K562 (cell line): ENCODE measurements at regions not wholly inside any gene's neighbourhood (a gene's known extent, or its start where the extent isn't known, plus 50 kb on each side); places are given as distances from the start of the nearest gene placed in this dataset.

ENCODE experiments used
- ATAC-seq: fragments of 200-7000 bp; cut with Tn5 transposase; 3 replicates; pipeline ENCODE4 v1.9.1; 2020; ENCODE audit warnings: moderate library complexity
- BruUV-seq: library from RNA; stranded (reverse); fragments of 400-500 nt; replicated peaks from 2 replicates; lab custom pipeline; 2021; lab: Mats Ljungman, UMichigan
- CTCF ChIA-PET: fragments of 300-600 bp; formaldehyde crosslinking; extraction: SDS; loops from one replicate; lab custom pipeline; 2021; ENCODE audit warnings: low intra/inter-chr PET ratio; lab: Yijun Ruan, JAX
- POLR2A ChIA-PET: fragments of 300-600, 350-650 bp; sonication (Branson Sonifier 250); formaldehyde crosslinking; extraction: SDS; loops from one replicate; lab custom pipeline; 2021; ENCODE audit warnings: antibody characterized with exemption, inconsistent platforms; lab: Yijun Ruan, JAX
- DNase-seq, 4 experiments: peaks; one replicate each; pipeline versions ENCODE4 v3.0.0 to v3.0.0-alpha.2; 2011 to 2018; ENCODE audit warnings: low spot score in 3 of 4, mixed read lengths in 3 of 4; ENCODE audit errors: extremely low read depth in 1 of 4
- FAIRE-seq: peaks from 2 replicates; lab custom pipeline; 2011; peaks lifted over from hg19 to GRCh38; lab: Jason Lieb, UNC
- H2AFZ ChIP-seq: 2 replicates; pipeline ENCODE4 v1.6.0; 2011; ENCODE audit warnings: low read depth, low read length, control low read depth, inconsistent platforms
- H3K27ac ChIP-seq: fragments of 200-600 bp; 3 replicates; pipeline ENCODE4 v1.8.0; 2011; ENCODE audit warnings: low read depth, mild to moderate bottlenecking, control low read depth, inconsistent platforms, low read length, moderate library complexity, mixed read lengths; ENCODE audit errors: extremely low read depth
- H3K27me3 ChIP-seq, 2 experiments: fragments of 300-600 bp in 1 of 2; 2 replicates in 1 of 2; 3 replicates in 1 of 2; pipeline versions ENCODE4 v1.6.0 to v1.8.0; 2011; ENCODE audit warnings: inconsistent platforms in 2 of 2, low read length in 2 of 2, mild to moderate bottlenecking in 1 of 2, mixed read lengths in 1 of 2, moderate library complexity in 1 of 2; ENCODE audit not compliant: control insufficient read depth in 2 of 2, insufficient read depth in 2 of 2
- H3K36me3 ChIP-seq: fragments of 300-600 bp; 3 replicates; pipeline ENCODE4 v1.8.0; 2011; ENCODE audit warnings: mild to moderate bottlenecking, low read length, inconsistent platforms; ENCODE audit not compliant: control insufficient read depth, insufficient read depth
- H3K4me1 ChIP-seq, 2 experiments: fragments of 200-600 bp in 1 of 2; replicated peaks in 1 of 2; 2 replicates in 1 of 2; 3 replicates in 1 of 2; pipeline versions ENCODE4 v1.5.1 to v1.8.0; 2011; ENCODE audit warnings: inconsistent platforms in 2 of 2, low read length in 2 of 2, mild to moderate bottlenecking in 1 of 2, mixed read lengths in 1 of 2, moderate library complexity in 1 of 2; ENCODE audit not compliant: control insufficient read depth in 2 of 2, insufficient read depth in 2 of 2
- H3K4me2 ChIP-seq: 2 replicates; pipeline ENCODE4 v1.6.1; 2011; ENCODE audit warnings: low read length, control low read depth, inconsistent platforms, mixed read lengths; ENCODE audit not compliant: insufficient read depth
- H3K4me3 ChIP-seq: fragments of 200-600 bp; sonication (generic), shearing (Covaris generic); 2 replicates; pipeline ENCODE4 v1.5.1; 2016; ENCODE audit warnings: control low read depth, inconsistent platforms
- H3K79me2 ChIP-seq: fragments of 200-600 bp; 3 replicates; pipeline ENCODE4 v1.8.0; 2011; ENCODE audit warnings: low read length, inconsistent platforms; ENCODE audit not compliant: control insufficient read depth, insufficient read depth
- H3K9ac ChIP-seq, 2 experiments: 2 replicates each; pipeline versions ENCODE4 v1.6.0 to v1.6.1; 2011; ENCODE audit warnings: low read depth in 2 of 2, low read length in 2 of 2, control low read depth in 1 of 2, inconsistent platforms in 1 of 2, mild to moderate bottlenecking in 1 of 2, mixed read lengths in 1 of 2; ENCODE audit not compliant: insufficient read depth in 1 of 2
- H3K9me1 ChIP-seq: one replicate; pipeline ENCODE4 v1.6.0; 2011; ENCODE audit warnings: inconsistent platforms, mild to moderate bottlenecking, low read length, moderate library complexity; ENCODE audit not compliant: control insufficient read depth, insufficient read depth
- H3K9me3 ChIP-seq: replicated peaks from 2 replicates; pipeline ENCODE4 v1.5.1; 2011; ENCODE audit warnings: low read depth, low read length, inconsistent platforms; ENCODE audit not compliant: control insufficient read depth, insufficient read depth
- H4K20me1 ChIP-seq: replicated peaks from 2 replicates; pipeline ENCODE4 v1.6.1; 2011; ENCODE audit warnings: low read length, inconsistent platforms, mixed read lengths; ENCODE audit not compliant: control insufficient read depth, insufficient read depth
- BMI1 ChIP-seq: fragments of 150-350 bp; IDR thresholded peaks from 2 replicates; pipeline ENCODE4 v1.6.1; 2014; ENCODE audit warnings: low read length
- BRCA1 ChIP-seq, 2 experiments: fragments of 450-650 bp in 1 of 2; sonication (generic) in 1 of 2; formaldehyde crosslinking in 1 of 2; IDR thresholded peaks; 2 replicates each; pipeline versions ENCODE4 v1.5.0 to v1.6.1; 2017 to 2020; ENCODE audit warnings: mild to moderate bottlenecking in 1 of 2, missing genetic modification reagents in 1 of 2
- CBFA2T2 ChIP-seq: fragments of 450-650 bp; conservative IDR thresholded peaks from 2 replicates; pipeline ENCODE4 v1.6.1; 2017; ENCODE audit warnings: mild to moderate bottlenecking
- CREB3 ChIP-seq: fragments of 450-650 bp; conservative IDR thresholded peaks from 2 replicates; pipeline ENCODE4 v1.6.1; 2016; ENCODE audit warnings: missing genetic modification characterization, low read depth, mild to moderate bottlenecking, missing compliant biosample characterization, moderate library complexity
- E2F4 ChIP-seq: sonication (generic); formaldehyde crosslinking; IDR thresholded peaks from 2 replicates; pipeline ENCODE4 v1.8.0; 2022; ENCODE audit warnings: mild to moderate bottlenecking, low read depth, missing genetic modification reagents
- FUS ChIP-seq: fragments of 200-400 bp; formaldehyde crosslinking; optimal IDR thresholded peaks from 2 replicates; pipeline ENCODE3; 2017; ENCODE audit warnings: low read depth, low read length
- HMGN3 ChIP-seq: IDR thresholded peaks from 2 replicates; pipeline ENCODE4 v1.6.1; 2011; ENCODE audit warnings: borderline replicate concordance, low read depth, mild to moderate bottlenecking, mixed read lengths, low read length; ENCODE audit not compliant: insufficient read length; ENCODE audit errors: extremely low read depth
- ILF3 ChIP-seq: fragments of 450-650 bp; IDR thresholded peaks from 2 replicates; pipeline ENCODE4 v1.6.1; 2018; ENCODE audit warnings: antibody characterized with exemption, mild to moderate bottlenecking, moderate library complexity, borderline replicate concordance
- IRF9 ChIP-seq: fragments of 450-650 bp; IDR thresholded peaks from 2 replicates; pipeline ENCODE4 v1.6.1; 2016; ENCODE audit warnings: missing biosample characterization, missing genetic modification characterization
- MAFF ChIP-seq: IDR thresholded peaks from 2 replicates; pipeline ENCODE4 v1.6.1; 2012; ENCODE audit warnings: low read length, improper control_type of control experiment
- MLX ChIP-seq, 2 experiments: fragments of 450-650 bp in 1 of 2; sonication (generic) in 1 of 2; formaldehyde crosslinking; conservative IDR thresholded peaks; 2 replicates each; pipeline versions ENCODE4 v1.4.0 to v1.8.1; 2020 to 2022; ENCODE audit warnings: mild to moderate bottlenecking in 1 of 2, missing genetic modification reagents in 1 of 2
- PHF20 ChIP-seq: fragments of 450-650 bp; IDR thresholded peaks from 2 replicates; pipeline ENCODE4 v1.6.1; 2018; ENCODE audit not compliant: partially characterized antibody
- RAD21 ChIP-seq, 2 experiments: fragments of 250-450 bp in 1 of 2; fragments of 450-650 bp in 1 of 2; sonication (Bioruptor Pico) in 1 of 2; formaldehyde crosslinking in 1 of 2; IDR thresholded peaks in 1 of 2; conservative IDR thresholded peaks in 1 of 2; 2 replicates each; pipeline versions ENCODE4 v1.4.0 to v1.8.0; 2020 to 2022; ENCODE audit warnings: mild to moderate bottlenecking in 2 of 2, moderate library complexity in 1 of 2
- SMAD3 ChIP-seq: fragments of 450-650 bp; formaldehyde crosslinking; conservative IDR thresholded peaks from 2 replicates; pipeline ENCODE4 v1.4.0; 2020; ENCODE audit warnings: mild to moderate bottlenecking
- XRCC5 ChIP-seq: fragments of 200-400 bp; formaldehyde crosslinking; IDR thresholded peaks from 2 replicates; pipeline ENCODE4 v1.6.1; 2017; ENCODE audit warnings: low read depth, mild to moderate bottlenecking, low read length
- WGBS: fragments of 100-300 bp; shearing (Covaris generic); methylation state at CpG from one replicate; pipeline ENCODE4 v1.1.6; 2016; ENCODE audit warnings: low coverage, mixed read lengths; ENCODE audit not compliant: insufficient coverage; ENCODE audit errors: missing lambda C conversion rate; 5-methylcytosine and 5-hydroxymethylcytosine counted together
- in situ Hi-C: fragments of 300-500 bp; cut with MboI; formaldehyde crosslinking; loops from 4 replicates; pipeline ENCODE4 v1.15.0; 2018; ENCODE audit warnings: inconsistent platforms, mixed read lengths
- intact Hi-C: fragments of 100-400 bp; cut with micrococcal nuclease; formaldehyde crosslinking; loops from 2 replicates; pipeline ENCODE4 v1.14.2; 2022

- TF ChIP-seq IRF9 (tag): no peak
- TF ChIP-seq RAD21 (CRISPR knock-in tag; conservative IDR thresholded peaks at IDR 0.05 in 1 of 2, IDR thresholded peaks at IDR 0.05 in 1 of 2): no peak
- no peak for TF ChIP-seq XRCC5
Observed at GRCh38 chr1:177451191-177451590, 280.4 kb downstream of the BRINP2 start (continued).

GRCh38 chr1:177448652-177449357 lies 278.0 kb downstream of the BRINP2 start:
- ATAC-seq: no peak
- DNase-seq: no peak
- no peaks in the 10 kb centered on the region for H3K36me3 ChIP-seq
- no peak overlapping the region for H3K4me2 ChIP-seq
- no peak overlapping the region for H3K4me3 ChIP-seq
- no peaks in the 10 kb centered on the region for H3K79me2 ChIP-seq
- ChIA-PET POLR2A (no interaction called here), CTCF (no interaction called here)
- in situ Hi-C loops (no loop called here), intact Hi-C loops (no loop called here)
- H3K27ac ChIP-seq: no peak overlapping the region
- FAIRE-seq: no peak
- TF ChIP-seq MLX (CRISPR knock-in tag; conservative IDR thresholded peaks at IDR 0.05) (no peak), SMAD3 (CRISPR knock-in tag) (no peak), ILF3 (no peak), CBFA2T2 (no peak), MAFF (no peak), FUS (no peak), HMGN3 (no peak), BMI1 (no peak), E2F4 (CRISPR knock-in tag) (no peak), PHF20 (no peak), BRCA1 (IDR thresholded peaks at IDR 0.05) (no peak), BRCA1 (CRISPR knock-in tag; IDR thresholded peaks at IDR 0.05) (no peak), CREB3 (no peak)
- no peaks in the 10 kb centered on the region for H3K27me3 ChIP-seq
- H3K4me1 ChIP-seq: no peaks in the 10 kb centered on the region
- H2AFZ ChIP-seq: no peak overlapping the region
- no TSS peak for BruUV-seq
- H3K9me3 ChIP-seq: peaks cover 4% of the 10 kb centered on the region; the same call in 1 of the 2 replicates
- H3K9me1 ChIP-seq: no peaks in the 10 kb centered on the region
- no peak overlapping the region for H3K9ac ChIP-seq
- no peaks in the 10 kb centered on the region for H4K20me1 ChIP-seq
- WGBS: 0% methylated on average over 5 of the region's 5 CpGs
